ENCODE measurements at regions not wholly inside any gene's neighbourhood (a gene's known extent, or its start where the extent isn't known, plus 50 kb on each side); places are given as distances from the start of the nearest gene placed in this dataset.
"Not testable (repeated sequence)": the region's sequence is repeated elsewhere in the genome, so short reads cannot be mapped to it uniquely, and the experiment has no call there.

DNA sequence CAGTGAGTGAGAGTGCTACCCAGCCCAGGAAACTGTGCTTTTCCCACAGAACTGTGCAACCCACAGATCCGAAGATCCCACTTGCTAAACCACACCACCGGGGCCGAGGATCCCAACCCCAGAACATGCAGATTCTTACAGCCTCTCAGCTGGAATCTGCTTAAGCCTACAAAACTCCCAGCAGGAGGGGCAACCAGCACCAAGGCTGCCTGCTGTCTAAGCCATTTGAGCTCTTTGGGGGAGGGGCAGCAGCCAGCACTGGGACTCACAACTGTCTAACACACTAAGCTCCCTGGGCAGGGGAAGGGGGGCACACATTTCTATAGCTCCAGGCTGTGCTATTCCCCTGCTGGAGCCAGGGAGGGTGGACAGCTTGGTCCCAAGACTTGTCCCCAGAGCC lies 529.9 kb downstream of the XPNPEP1 start:
- DNase-seq = no peak

- no peak for DNase-seq
Measured at GRCh38 chr10:109386921-109387320, 536.4 kb downstream of the XPNPEP1 start.

DNA sequence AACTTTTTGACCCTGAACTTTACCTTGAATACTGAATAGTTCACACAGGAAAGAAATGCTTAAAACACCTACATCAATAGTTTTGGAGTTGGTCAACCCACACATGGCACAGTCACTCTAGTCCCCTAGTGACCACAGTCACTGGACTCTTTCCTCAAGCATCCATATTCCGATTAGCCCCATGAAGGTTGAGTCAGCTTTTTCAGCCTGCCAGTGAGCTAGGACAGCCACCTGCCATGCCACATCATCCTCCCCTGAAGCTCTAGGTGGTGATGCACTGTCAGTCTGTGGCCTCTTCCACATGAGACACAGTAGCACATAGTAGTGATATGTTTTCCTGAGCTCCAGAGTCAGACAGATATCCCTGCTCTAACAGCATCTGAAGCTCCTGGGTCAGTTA lies 537.2 kb downstream of the XPNPEP1 start:
- no peak for DNase-seq

GRCh38 chr10:109379186-109379585 lies 544.1 kb downstream of the XPNPEP1 start:
- DNase-seq = no peak

- DNase-seq = peak; percentile 85
Measured at GRCh38 chr10:109374215-109374614, 549.1 kb downstream of the XPNPEP1 start.

DNA sequence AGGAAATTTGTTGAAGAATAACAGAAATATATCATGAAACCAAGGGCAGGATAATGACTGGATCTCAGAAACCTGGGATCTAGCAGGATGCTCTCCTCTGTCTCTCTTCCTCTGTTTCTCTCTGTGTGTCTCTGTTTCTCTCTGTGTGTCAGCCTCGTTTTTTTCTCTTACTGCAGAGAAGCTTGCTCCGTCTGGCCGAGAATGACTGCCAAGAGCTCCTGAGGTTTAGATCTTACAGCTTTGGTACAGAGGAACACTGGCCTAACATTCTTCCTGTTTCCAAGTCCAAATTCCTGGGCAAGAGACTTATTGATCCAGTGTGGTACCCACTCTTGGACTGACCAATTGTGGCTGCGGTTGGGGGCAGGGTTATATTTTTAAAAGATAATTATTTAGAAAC lies 564.0 kb downstream of the XPNPEP1 start:
- DNase-seq = no peak

DNA sequence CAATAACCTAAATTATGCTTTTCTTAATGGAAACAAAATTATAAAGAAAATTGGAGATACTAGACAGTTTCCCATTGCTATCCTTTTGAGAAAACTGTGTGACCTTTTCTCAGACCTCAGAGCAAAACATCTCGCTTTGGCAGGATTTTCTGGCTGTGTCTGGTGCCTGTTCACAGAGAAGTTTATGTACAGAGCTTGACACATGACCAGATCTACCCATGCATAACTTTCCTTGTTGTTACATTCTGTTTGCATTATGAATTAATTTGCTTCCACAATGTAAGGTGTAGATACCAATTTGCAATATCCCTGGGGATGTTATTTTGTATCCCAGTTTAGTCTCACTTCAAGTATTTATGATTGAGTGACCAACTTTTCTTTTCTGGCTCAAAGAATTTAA lies 565.0 kb downstream of the XPNPEP1 start:
- no peak for DNase-seq

DNA sequence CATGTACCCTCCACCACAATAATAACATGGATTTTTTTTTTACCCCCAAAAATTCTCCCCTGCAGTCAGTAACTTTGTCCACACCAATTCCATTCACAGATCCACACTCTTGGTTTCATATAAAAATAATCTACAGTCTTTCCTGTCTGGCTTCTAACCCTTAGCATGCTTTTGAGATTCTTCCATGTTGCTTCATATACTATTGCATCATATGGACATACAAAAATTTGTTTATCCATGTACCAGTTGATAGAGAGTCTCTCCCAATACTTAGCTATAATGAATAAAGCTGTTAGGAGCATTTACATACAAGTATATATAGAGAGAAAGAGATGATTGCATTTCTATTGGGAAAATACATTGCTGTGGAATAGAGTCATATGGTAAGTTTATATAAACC lies 575.0 kb downstream of the XPNPEP1 start:
- DNase-seq = no peak

- DNase-seq = peak; percentile 67
Measured at GRCh38 chr10:109343293-109343692, 580.0 kb downstream of the XPNPEP1 start.

DNA sequence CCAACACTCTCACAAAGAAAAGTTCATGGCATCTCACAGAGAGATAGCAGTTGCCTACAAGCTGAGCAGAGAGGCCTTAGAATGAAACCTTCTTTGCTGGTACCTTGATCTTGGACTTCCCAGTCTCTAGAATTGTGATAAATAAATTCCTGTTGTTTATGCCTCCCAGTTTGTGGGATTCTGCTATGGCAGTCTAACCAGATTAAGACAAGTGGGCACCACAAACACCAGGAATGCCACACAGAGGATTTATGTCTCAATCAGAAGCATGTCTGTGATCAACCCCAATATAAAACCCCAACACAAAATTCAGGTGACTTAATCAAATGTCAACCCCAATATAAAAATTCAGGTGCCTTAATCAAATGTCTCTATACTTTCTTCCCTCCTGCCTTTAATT lies 581.3 kb downstream of the XPNPEP1 start:
- no peak for DNase-seq

GRCh38 chr10:109328001-109328400 lies 595.3 kb downstream of the XPNPEP1 start:
- DNase-seq = no peak

DNA sequence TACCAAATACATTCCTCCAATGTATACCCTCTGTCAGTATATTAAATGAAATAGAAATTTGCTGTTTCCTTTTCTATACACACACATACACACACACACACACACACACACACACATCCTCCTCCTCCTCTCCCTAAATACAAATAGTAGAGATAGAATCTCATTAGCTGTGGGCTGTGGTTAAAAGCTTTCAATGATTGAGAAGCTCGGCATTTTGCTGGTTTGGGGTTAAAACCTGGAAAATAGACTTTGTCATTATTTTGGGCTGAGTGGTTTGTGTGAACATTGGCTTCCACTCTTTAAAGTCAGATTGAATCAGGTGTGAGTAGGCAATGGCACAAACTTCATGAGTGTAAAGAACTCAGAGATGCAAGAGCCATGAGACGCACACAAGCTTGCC lies 596.0 kb downstream of the XPNPEP1 start:
- no peak for DNase-seq

DNA sequence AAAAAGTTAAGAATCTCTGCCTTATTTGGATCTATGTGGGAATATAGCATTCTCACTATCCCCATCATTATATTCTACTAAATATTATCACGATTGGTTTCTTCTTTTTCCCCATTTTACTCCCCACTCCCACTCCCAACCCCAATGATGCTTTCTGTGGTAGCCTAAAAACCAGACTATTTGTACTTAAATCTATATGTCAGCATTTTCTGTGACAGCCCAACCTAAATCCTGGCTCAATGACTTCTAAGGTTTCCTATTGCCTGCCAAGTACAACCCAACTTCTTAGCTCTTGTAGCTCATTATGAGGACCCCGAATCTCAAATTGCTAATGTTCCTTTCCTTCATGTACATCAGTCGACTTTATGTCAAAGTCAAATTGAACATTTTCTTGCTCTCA lies 598.6 kb downstream of the XPNPEP1 start:
- DNase-seq = no peak

DNA sequence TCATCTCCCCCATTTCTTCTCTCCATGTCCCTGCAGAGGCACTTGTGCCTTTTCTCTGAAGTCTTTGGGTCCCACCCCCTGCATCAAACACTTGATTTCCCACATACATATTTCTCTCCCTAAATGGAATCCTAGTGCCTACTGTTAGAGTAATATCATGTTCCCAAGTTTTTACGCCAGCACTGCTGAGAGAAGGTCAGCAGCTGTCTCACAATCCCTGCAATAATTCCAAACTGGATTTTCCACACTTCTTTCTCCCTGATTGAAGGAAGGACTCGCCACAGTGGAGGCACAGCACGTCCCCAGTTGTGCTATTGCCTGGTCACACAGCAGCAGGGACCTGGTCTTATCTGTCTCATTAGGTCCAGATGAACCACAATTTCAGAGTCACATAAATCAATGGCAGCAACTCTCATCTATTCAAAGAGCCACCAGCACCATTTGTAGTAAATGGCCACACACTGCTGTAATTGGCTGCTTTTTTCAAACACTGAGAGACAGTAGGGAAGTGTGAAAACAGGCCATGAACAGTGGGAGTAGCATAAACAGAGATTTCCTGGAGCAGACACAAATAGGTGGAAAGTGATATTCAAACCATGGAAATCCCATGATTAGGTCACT lies 605.5 kb downstream of the XPNPEP1 start:
- no peak for DNase-seq

DNA sequence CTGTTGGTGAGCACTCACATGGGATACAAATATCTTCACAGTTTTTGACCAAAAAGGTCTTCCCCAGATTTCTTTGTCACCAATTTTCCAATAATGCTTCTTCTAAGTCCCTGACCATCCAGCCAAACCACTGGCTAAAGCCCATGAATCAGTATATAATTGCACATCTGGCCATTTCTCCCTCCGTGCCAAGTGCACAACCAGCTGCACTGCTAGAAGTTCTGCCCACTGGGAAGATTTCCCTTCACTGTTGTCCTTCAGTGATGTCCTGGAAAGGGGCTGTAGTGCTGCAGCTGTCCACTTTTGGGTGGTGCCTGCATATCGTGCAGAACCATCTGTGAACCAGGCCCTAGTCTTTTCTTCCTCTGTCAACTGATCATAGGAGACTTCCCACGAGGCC lies 609.3 kb downstream of the XPNPEP1 start:
- not testable (repeated sequence) for DNase-seq

- DNase-seq = not testable (repeated sequence)
Measured at GRCh38 chr10:109312555-109312954, 610.8 kb downstream of the XPNPEP1 start.

DNA sequence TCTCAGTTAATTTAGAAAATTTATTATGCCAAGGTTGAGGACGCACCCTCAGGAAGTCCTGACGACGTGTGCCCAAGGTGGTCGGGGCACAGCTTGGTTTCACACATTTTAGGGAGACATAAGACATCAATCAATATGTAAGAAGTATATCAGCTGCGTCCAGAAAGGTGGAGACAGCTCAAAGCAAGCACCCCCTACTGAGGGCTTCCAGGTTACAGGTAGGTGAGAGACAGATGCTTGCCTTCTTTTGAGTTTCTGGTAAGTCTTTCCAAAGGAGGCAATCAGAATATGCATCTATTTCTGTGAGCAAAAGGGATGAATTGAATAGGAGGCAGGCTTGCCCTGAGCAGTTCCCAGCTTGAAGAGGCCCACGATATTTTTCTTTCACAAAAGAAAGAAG lies 614.3 kb downstream of the XPNPEP1 start:
- DNase-seq = no peak

DNA sequence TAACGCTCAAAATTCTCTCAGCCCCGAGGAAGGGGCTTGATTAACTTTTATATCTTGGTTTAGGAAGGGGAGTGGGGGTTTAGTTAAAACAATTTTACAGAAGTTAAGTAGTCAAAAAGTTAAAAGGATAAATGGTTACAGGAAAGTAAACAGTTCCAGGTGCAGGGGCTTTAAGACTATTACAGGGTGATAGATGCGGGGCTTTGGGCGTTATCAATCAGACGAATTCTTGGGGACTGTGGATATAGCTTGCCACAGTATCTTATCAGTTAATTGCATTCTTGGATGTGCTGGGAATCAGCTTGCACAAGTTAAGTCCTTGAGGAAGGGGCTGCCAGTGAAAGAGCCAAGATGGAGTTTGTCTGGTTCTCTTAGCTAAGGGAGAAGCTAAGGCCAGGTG lies 616.2 kb downstream of the XPNPEP1 start:
- not testable (repeated sequence) for DNase-seq

- DNase-seq = peak; percentile 40
Measured at GRCh38 chr10:109306698-109307097, 616.6 kb downstream of the XPNPEP1 start.

DNA sequence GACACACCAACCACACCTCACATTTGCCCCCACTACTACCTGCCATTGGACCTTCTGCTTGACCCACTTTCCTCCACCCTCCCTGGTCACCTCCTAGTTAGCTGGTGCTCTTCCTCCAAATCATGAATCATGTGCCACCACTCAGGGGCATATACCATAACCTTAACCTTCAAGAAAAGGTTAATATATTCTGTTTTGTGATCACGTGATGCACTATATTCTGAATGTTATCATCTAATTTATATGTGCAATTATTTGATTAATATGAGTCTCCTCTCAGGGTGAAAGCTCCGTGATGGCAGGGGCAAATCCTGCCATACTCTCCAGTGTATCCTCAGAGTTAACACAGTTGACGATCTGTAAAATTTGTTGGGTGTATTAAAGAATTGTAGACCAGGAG lies 635.5 kb downstream of the XPNPEP1 start:
- DNase-seq = no peak

DNA sequence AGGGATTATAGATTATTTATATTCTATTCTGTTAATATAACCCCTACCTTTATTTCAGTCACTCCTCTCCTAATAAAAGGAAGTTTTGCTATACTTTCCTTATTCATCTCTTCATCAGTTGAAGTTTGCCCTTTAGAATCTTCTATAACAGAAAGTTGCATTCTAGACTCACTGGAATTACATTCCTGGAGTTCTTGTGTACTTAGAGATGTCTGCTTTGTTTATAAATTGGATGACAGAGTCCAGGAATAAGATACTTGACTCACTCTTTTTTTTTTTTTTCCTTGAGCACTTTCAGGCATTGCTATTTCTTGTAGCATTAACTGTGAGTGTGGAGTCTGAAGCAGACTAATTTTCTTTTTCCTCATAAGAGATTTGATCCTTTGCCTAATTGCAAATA lies 640.8 kb downstream of the XPNPEP1 start:
- peak; percentile 82 for DNase-seq

- DNase-seq = no peak
Measured at GRCh38 chr10:109281347-109281746, 642.0 kb downstream of the XPNPEP1 start.

- no peak for DNase-seq
Measured at GRCh38 chr10:109280837-109281236, 642.5 kb downstream of the XPNPEP1 start.

DNA sequence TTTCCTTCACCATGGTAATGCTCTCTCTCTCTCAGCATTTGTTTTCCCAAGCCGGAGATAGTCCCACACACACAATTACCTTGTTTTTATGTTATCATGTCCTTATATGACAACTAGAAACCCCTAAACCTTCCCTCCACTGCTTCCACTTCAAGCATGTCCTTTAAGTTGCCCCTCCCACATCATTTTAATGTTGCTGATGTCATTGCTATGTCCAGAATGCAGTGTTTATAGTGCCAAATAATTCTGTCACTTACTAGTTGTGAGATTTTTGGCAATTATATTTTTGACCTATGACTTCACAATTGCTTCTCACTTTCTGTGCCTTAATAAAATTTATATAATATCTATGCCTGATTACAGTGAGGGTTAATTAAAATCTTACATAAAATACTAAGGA lies 645.9 kb downstream of the XPNPEP1 start:
- peak; percentile 13 for DNase-seq

DNA sequence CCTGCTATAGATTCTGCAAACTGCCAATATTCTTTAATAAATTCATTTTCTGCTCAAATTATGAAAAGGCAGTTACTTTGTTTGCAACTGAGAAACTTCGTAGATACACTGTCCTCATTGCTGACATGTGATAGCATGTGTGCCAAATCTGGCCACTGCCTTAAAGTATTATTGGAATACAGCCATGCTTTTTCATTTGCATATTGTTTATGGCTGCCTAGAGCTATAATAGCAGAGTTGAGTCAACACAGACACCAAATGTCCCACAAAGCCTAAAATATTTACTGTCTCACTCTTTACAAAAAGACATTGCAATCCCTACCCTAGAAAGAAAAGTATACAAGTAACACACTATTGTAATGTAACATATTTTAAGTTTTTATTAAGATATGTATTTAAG lies 647.4 kb downstream of the XPNPEP1 start:
- no peak for DNase-seq
